Karpas-422 (cell line): ENCODE measurements at regions not wholly inside any gene's neighbourhood (a gene's known extent, or its start where the extent isn't known, plus 50 kb on each side); places are given as distances from the start of the nearest gene placed in this dataset.

Source experiments
- DNase-seq: peaks from one replicate; pipeline ENCODE4 v3.0.0-alpha.2; 2015
- H2AFZ ChIP-seq: fragments of 200-600 bp; sonication (generic); 2 replicates; pipeline ENCODE4 v1.6.1; 2014; ENCODE audit warnings: antibody characterized with exemption, low read length, mixed read lengths
- H3K27ac ChIP-seq: fragments of 200-600 bp; sonication (generic); 2 replicates; pipeline ENCODE4 v1.5.1; 2014; ENCODE audit warnings: mild to moderate bottlenecking, low read length, moderate library complexity
- H3K27me3 ChIP-seq: fragments of 200-600 bp; sonication (generic); 2 replicates; pipeline ENCODE4 v1.6.1; 2014; ENCODE audit warnings: low read length, mixed read lengths
- H3K36me3 ChIP-seq: fragments of 200-600 bp; sonication (generic); 2 replicates; pipeline ENCODE4 v1.6.1; 2014; ENCODE audit warnings: low read length, mixed read lengths; ENCODE audit not compliant: insufficient read depth
- H3K4me1 ChIP-seq: fragments of 200-600 bp; sonication (generic); 2 replicates; pipeline ENCODE4 v1.6.1; 2014; ENCODE audit warnings: mild to moderate bottlenecking, low read length, mixed read lengths
- H3K4me2 ChIP-seq: fragments of 200-600 bp; sonication (generic); 2 replicates; pipeline ENCODE4 v1.6.1; 2014; ENCODE audit warnings: low read length, low read depth, mild to moderate bottlenecking; ENCODE audit not compliant: poor library complexity, severe bottlenecking
- H3K4me3 ChIP-seq: fragments of 200-600 bp; sonication (generic); 2 replicates; pipeline ENCODE4 v1.5.1; 2014; ENCODE audit warnings: mild to moderate bottlenecking, antibody characterized with exemption, low read length, mixed read lengths
- H3K79me2 ChIP-seq: fragments of 200-600 bp; sonication (generic); 2 replicates; pipeline ENCODE4 v1.6.1; 2014; ENCODE audit warnings: mild to moderate bottlenecking, low read length, mixed read lengths
- H3K9ac ChIP-seq: fragments of 200-600 bp; sonication (generic); 2 replicates; pipeline ENCODE4 v1.6.0; 2014; ENCODE audit warnings: low read length
- H3K9me2 ChIP-seq: fragments of 200-600 bp; sonication (generic), shearing (Covaris generic); replicated peaks from 2 replicates; pipeline ENCODE4 v1.6.0; 2014; ENCODE audit warnings: mild to moderate bottlenecking, low read length, moderate library complexity; ENCODE audit not compliant: insufficient read depth
- H3K9me3 ChIP-seq: fragments of 300-700, 200-600 bp; sonication (generic); 2 replicates; pipeline ENCODE4 v1.6.1; 2014; ENCODE audit warnings: low read length, mixed read lengths
- H4K20me1 ChIP-seq: fragments of 200-600 bp; sonication (generic); 2 replicates; pipeline ENCODE4 v1.6.1; 2014; ENCODE audit warnings: mild to moderate bottlenecking, antibody characterized with exemption, low read length, low read depth; ENCODE audit not compliant: insufficient read depth

- no peak overlapping the region for H3K27ac ChIP-seq
- H3K9me3 ChIP-seq, result no peaks in the 10 kb centered on the region
- no peaks in the 10 kb centered on the region for H3K79me2 ChIP-seq
- H3K4me1 ChIP-seq, result peaks cover 14% of the 10 kb centered on the region
- DNase-seq, result no peak
- H3K27me3 ChIP-seq, result no peaks in the 10 kb centered on the region
- no peaks in the 10 kb centered on the region for H3K9me2 ChIP-seq
- no peak overlapping the region for H2AFZ ChIP-seq
- H3K4me2 ChIP-seq, result no peak overlapping the region
- no peaks in the 10 kb centered on the region for H3K36me3 ChIP-seq
- no peak overlapping the region for H3K4me3 ChIP-seq
- H3K9ac ChIP-seq, result no peak overlapping the region
- H4K20me1 ChIP-seq, result no peaks in the 10 kb centered on the region
These were observed 65.5 kb upstream of the KLF3 start for GRCh38 chr4:38598489-38598888.

GRCh38 chr4:38600575-38600974 is 63.4 kb upstream of the KLF3 start:
- Histone ChIP-seq H3K4me3 (no peak overlapping the region), H3K36me3 (no peaks in the 10 kb centered on the region), H3K4me1 (peaks cover 14% of the 10 kb centered on the region), H3K9ac (no peak overlapping the region), H3K79me2 (no peaks in the 10 kb centered on the region), H2AFZ (no peak overlapping the region), H3K27me3 (no peaks in the 10 kb centered on the region), H3K9me3 (no peaks in the 10 kb centered on the region), H3K27ac (no peak overlapping the region), H3K4me2 (peak overlapping the region; percentile 44), H3K9me2 (no peaks in the 10 kb centered on the region), H4K20me1 (no peaks in the 10 kb centered on the region)
- peak; percentile 60 for DNase-seq

GRCh38 chr4:38601244-38601915 is 62.6 kb upstream of the KLF3 start:
- Histone ChIP-seq H3K79me2 (no peaks in the 10 kb centered on the region), H3K27me3 (no peaks in the 10 kb centered on the region), H3K27ac (no peak overlapping the region), H2AFZ (no peak overlapping the region), H3K4me2 (peak overlapping the region; percentile 44), H3K9ac (no peak overlapping the region), H3K4me3 (no peak overlapping the region), H3K36me3 (no peaks in the 10 kb centered on the region), H3K9me3 (no peaks in the 10 kb centered on the region), H3K9me2 (no peaks in the 10 kb centered on the region), H4K20me1 (no peaks in the 10 kb centered on the region), H3K4me1 (peaks cover 14% of the 10 kb centered on the region)
- no peak for DNase-seq

- Histone ChIP-seq H3K27ac (no peak overlapping the region), H2AFZ (no peak overlapping the region), H3K4me3 (no peak overlapping the region), H4K20me1 (no peaks in the 10 kb centered on the region), H3K4me2 (no peak overlapping the region), H3K79me2 (no peaks in the 10 kb centered on the region), H3K4me1 (peaks cover 14% of the 10 kb centered on the region), H3K9ac (no peak overlapping the region), H3K36me3 (no peaks in the 10 kb centered on the region), H3K27me3 (no peaks in the 10 kb centered on the region), H3K9me2 (no peaks in the 10 kb centered on the region), H3K9me3 (no peaks in the 10 kb centered on the region)
- DNase-seq, result no peak
These were observed 62.1 kb upstream of the KLF3 start for GRCh38 chr4:38601916-38602291.

- Histone ChIP-seq H3K36me3 (no peaks in the 10 kb centered on the region), H3K4me1 (peaks cover 14% of the 10 kb centered on the region), H3K79me2 (no peaks in the 10 kb centered on the region), H2AFZ (no peak overlapping the region), H4K20me1 (no peaks in the 10 kb centered on the region), H3K4me2 (no peak overlapping the region), H3K4me3 (no peak overlapping the region), H3K9ac (no peak overlapping the region), H3K27me3 (no peaks in the 10 kb centered on the region), H3K27ac (no peak overlapping the region), H3K9me3 (no peaks in the 10 kb centered on the region), H3K9me2 (no peaks in the 10 kb centered on the region)
- DNase-seq, result no peak
These were observed 60.3 kb upstream of the KLF3 start for GRCh38 chr4:38603652-38604051.

- Histone ChIP-seq H3K27ac (no peak overlapping the region), H3K9me2 (no peaks in the 10 kb centered on the region), H3K36me3 (no peaks in the 10 kb centered on the region), H2AFZ (no peak overlapping the region), H3K9me3 (no peaks in the 10 kb centered on the region), H3K4me2 (no peak overlapping the region), H3K9ac (no peak overlapping the region), H3K79me2 (no peaks in the 10 kb centered on the region), H3K4me1 (peaks cover 13% of the 10 kb centered on the region), H3K27me3 (no peaks in the 10 kb centered on the region), H3K4me3 (no peak overlapping the region), H4K20me1 (no peaks in the 10 kb centered on the region)
- no peak for DNase-seq
These were observed 58.7 kb upstream of the KLF3 start for GRCh38 chr4:38605181-38605752.

GRCh38 chr4:38605753-38606586 is 58.0 kb upstream of the KLF3 start:
- no peak for DNase-seq
- Histone ChIP-seq H3K36me3 (no peaks in the 10 kb centered on the region), H3K79me2 (no peaks in the 10 kb centered on the region), H3K27ac (no peak overlapping the region), H3K4me3 (no peak overlapping the region), H3K4me1 (peaks cover 6% of the 10 kb centered on the region), H3K9me3 (no peaks in the 10 kb centered on the region), H3K27me3 (no peaks in the 10 kb centered on the region), H2AFZ (no peak overlapping the region), H3K4me2 (no peak overlapping the region), H3K9me2 (no peaks in the 10 kb centered on the region), H3K9ac (no peak overlapping the region), H4K20me1 (no peaks in the 10 kb centered on the region)

GRCh38 chr4:38606587-38606905 is 57.5 kb upstream of the KLF3 start:
- no peaks in the 10 kb centered on the region for H3K36me3 ChIP-seq
- H3K9ac ChIP-seq, result no peak overlapping the region
- H3K79me2 ChIP-seq, result no peaks in the 10 kb centered on the region
- H3K4me2 ChIP-seq, result no peak overlapping the region
- H2AFZ ChIP-seq, result no peak overlapping the region
- H3K9me3 ChIP-seq, result no peaks in the 10 kb centered on the region
- H4K20me1 ChIP-seq, result no peaks in the 10 kb centered on the region
- no peaks in the 10 kb centered on the region for H3K27me3 ChIP-seq
- no peak overlapping the region for H3K27ac ChIP-seq
- H3K9me2 ChIP-seq, result no peaks in the 10 kb centered on the region
- no peak overlapping the region for H3K4me3 ChIP-seq
- H3K4me1 ChIP-seq, result no peaks in the 10 kb centered on the region; the same call in 1 of the 2 replicates
- DNase-seq, result no peak
